ENCODE measurements at regions not wholly inside any gene's neighbourhood (a gene's known extent, or its start where the extent isn't known, plus 50 kb on each side); places are given as distances from the start of the nearest gene placed in this dataset.

- peaks cover 0 to 13% of the 10 kb centered on the region in 2 donors for H3K9me3 ChIP-seq
- no peaks in the 10 kb centered on the region for H3K4me1 ChIP-seq
- DNase-seq (ENCODE audit: low spot score): no peak
- H3K27me3 ChIP-seq: no peaks in the 10 kb centered on the region
- H3K27ac ChIP-seq: no peak overlapping the region
- H3K4me3 ChIP-seq: no peak overlapping the region
- no peaks in the 10 kb centered on the region for H3K36me3 ChIP-seq
- no peak for TF ChIP-seq CTCF (IDR thresholded peaks at IDR 0.05)
These were observed 414.3 kb downstream of the KIF16B start for GRCh38 chr20:16158976-16159286.

- Histone ChIP-seq H3K9me3 (peaks cover 0 to 14% of the 10 kb centered on the region in 2 donors), H3K4me1 (no peaks in the 10 kb centered on the region), H3K27me3 (no peaks in the 10 kb centered on the region), H3K4me3 (no peak overlapping the region), H3K27ac (no peak overlapping the region), H3K36me3 (no peaks in the 10 kb centered on the region)
- no peak for DNase-seq (ENCODE audit: low spot score)
- TF ChIP-seq CTCF (IDR thresholded peaks at IDR 0.05): no peak
These were observed 414.9 kb downstream of the KIF16B start for GRCh38 chr20:16158090-16158975.

- Histone ChIP-seq H3K4me3 (no peak overlapping the region), H3K27ac (no peak overlapping the region), H3K4me1 (no peaks in the 10 kb centered on the region), H3K36me3 (no peaks in the 10 kb centered on the region), H3K27me3 (no peaks in the 10 kb centered on the region), H3K9me3 (peaks cover 0 to 10% of the 10 kb centered on the region in 2 donors)
- TF ChIP-seq CTCF (IDR thresholded peaks at IDR 0.05): no peak
- no peak for DNase-seq (ENCODE audit: low spot score)
These were observed 425.3 kb downstream of the KIF16B start for GRCh38 chr20:16147916-16148315.

- H3K36me3 ChIP-seq: no peaks in the 10 kb centered on the region
These were observed 426.0 kb downstream of the KIF16B start for GRCh38 chr20:16147216-16147615.

DNA sequence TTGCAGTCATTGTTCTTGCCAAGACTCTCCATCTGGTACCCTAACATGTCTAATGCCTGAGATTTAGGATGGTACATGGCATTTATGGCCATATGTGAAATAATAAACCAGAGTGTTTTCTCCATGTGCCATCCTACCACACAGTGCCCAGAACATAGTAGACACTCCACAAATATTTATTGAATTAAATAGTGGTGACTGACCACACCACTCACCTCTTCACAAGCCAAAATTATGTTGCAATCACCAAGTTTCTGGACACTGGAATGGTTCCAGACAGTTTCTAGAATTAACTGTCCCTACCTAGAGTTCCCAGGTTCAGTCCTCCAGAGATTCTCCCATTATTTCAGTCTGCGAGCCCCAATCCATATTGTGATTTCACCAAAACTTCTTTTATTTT is 427.3 kb downstream of the KIF16B start:
- no peaks in the 10 kb centered on the region for H3K27me3 ChIP-seq
- H3K4me1 ChIP-seq: no peaks in the 10 kb centered on the region
- no peak for DNase-seq (ENCODE audit: low spot score)
- no peak overlapping the region for H3K27ac ChIP-seq
- no peak for TF ChIP-seq CTCF (IDR thresholded peaks at IDR 0.05)
- H3K4me3 ChIP-seq: no peak overlapping the region
- no peaks in the 10 kb centered on the region for H3K36me3 ChIP-seq
- peaks cover 0 to 5% of the 10 kb centered on the region in 2 donors for H3K9me3 ChIP-seq

More at GRCh38 chr20:16147216-16147615, 426.0 kb downstream of the KIF16B start:
- H3K27ac ChIP-seq: no peak overlapping the region
- no peaks in the 10 kb centered on the region for H3K27me3 ChIP-seq
- no peak for DNase-seq (ENCODE audit: low spot score)
- no peaks in the 10 kb centered on the region for H3K4me1 ChIP-seq
- H3K9me3 ChIP-seq: peaks cover 0 to 8% of the 10 kb centered on the region in 2 donors
- no peak for TF ChIP-seq CTCF (IDR thresholded peaks at IDR 0.05)
- no peak overlapping the region for H3K4me3 ChIP-seq

GRCh38 chr20:16143596-16143995 is 429.7 kb downstream of the KIF16B start:
- H3K27me3 ChIP-seq: no peaks in the 10 kb centered on the region
- peaks cover 0 to 5% of the 10 kb centered on the region in 2 donors for H3K9me3 ChIP-seq
- no peaks in the 10 kb centered on the region for H3K36me3 ChIP-seq
- no peak for TF ChIP-seq CTCF (IDR thresholded peaks at IDR 0.05)
- H3K27ac ChIP-seq: no peak overlapping the region
- no peaks in the 10 kb centered on the region for H3K4me1 ChIP-seq
- no peak overlapping the region for H3K4me3 ChIP-seq
- DNase-seq (ENCODE audit: low spot score): no peak

All from right atrium auricular region (tissue), 2 donors.